Naive B cell (primary cell): ENCODE measurements at regions not wholly inside any gene's neighbourhood (a gene's known extent, or its start where the extent isn't known, plus 50 kb on each side); places are given as distances from the start of the nearest gene placed in this dataset.

Experiments
- ATAC-seq, 2 donors: fragments of 150-1000 bp; cut with Tn5 transposase; 2 replicates each; pipeline ENCODE4 v1.10.0; 2021; ENCODE audit warnings: low read depth in 2 of 2, mild to moderate bottlenecking in 2 of 2, moderate library complexity in 2 of 2
- DNase-seq: peaks from one replicate; pipeline ENCODE4 v3.0.0; 2022
- H3K27ac Mint-ChIP-seq, 6 donors: one replicate each; pipeline ENCODE4 v1.8.0; 2020 to 2022; ENCODE audit warnings: mild to moderate bottlenecking in 6 of 6, mixed read lengths in 6 of 6, moderate library complexity in 5 of 6, inconsistent platforms in 2 of 6
- H3K27me3 Mint-ChIP-seq, 3 donors: one replicate each; pipeline ENCODE4 v1.8.0; 2021 to 2022; ENCODE audit warnings: mixed read lengths in 3 of 3, mild to moderate bottlenecking in 1 of 3
- H3K36me3 Mint-ChIP-seq, 2 donors: one replicate each; pipeline ENCODE4 v1.8.0; 2020 to 2022; ENCODE audit warnings: mixed read lengths in 2 of 2, inconsistent platforms in 1 of 2, mild to moderate bottlenecking in 1 of 2
- H3K4me1 Mint-ChIP-seq, 3 donors: one replicate each; pipeline ENCODE4 v1.8.0; 2020 to 2022; ENCODE audit warnings: mixed read lengths in 3 of 3, inconsistent platforms in 1 of 3, mild to moderate bottlenecking in 1 of 3, moderate library complexity in 1 of 3
- H3K4me3 Mint-ChIP-seq, 8 donors: one replicate each; pipeline ENCODE4 v1.8.0; 2020 to 2022; ENCODE audit warnings: mild to moderate bottlenecking in 8 of 8, mixed read lengths in 8 of 8, moderate library complexity in 8 of 8, inconsistent platforms in 2 of 8
- H3K9me3 Mint-ChIP-seq, 7 donors: one replicate each; pipeline ENCODE4 v1.8.0; 2020 to 2022; ENCODE audit warnings: mixed read lengths in 7 of 7, mild to moderate bottlenecking in 5 of 7, inconsistent platforms in 2 of 7, moderate library complexity in 1 of 7

DNA sequence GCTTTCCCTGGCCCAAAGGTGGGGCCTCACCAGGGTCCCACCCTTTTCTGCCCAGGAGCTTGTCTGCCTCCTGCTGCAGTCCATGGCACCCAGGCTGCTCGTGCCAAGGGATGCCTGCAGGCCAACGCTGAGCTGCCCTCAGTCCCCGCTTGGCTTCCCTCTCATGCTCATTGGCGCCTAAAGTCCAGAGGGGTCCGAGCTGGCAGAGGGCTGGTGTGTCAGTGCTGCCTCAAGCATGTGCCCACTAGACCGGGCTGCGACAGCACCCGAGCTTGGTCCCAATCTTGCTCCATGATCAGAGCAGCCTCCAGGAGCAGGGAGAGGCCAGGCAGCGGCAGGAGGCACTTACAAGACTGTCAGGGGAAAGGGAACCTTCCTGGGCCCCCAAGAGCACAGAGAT is 287.0 kb downstream of the ICOS start:
- DNase-seq (no peak), ATAC-seq (no peak)
- peaks cover 6 to 18% (median 16%) of the 10 kb centered on the region in 3 donors for H3K27me3 Mint-ChIP-seq
- no peak overlapping the region for H3K4me3 Mint-ChIP-seq
- no peak overlapping the region for H3K27ac Mint-ChIP-seq
- H3K9me3 Mint-ChIP-seq, result no peaks in the 10 kb centered on the region
- H3K36me3 Mint-ChIP-seq, result no peaks in the 10 kb centered on the region
- H3K4me1 Mint-ChIP-seq, result no peaks in the 10 kb centered on the region

DNA sequence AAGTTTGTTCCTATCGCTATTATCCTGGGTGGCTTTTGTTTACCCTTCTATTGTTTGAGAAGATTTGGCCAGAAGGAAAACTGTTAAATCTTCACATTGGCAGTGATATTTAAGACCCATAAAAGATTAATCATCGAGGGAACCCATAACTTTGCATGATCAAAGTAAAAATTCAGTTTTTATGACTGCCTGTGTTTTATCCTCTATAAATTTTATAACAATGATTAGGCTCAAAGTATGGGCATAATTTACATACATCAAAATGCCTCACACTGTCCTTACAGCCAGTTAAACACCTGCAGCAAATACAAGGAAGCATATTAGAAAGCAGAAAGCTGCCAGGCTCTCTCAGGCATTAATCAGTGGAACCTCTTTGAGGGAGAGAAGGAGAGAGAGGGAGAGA is 289.1 kb downstream of the ICOS start:
- H3K27ac Mint-ChIP-seq, result no peak overlapping the region
- H3K9me3 Mint-ChIP-seq, result no peaks in the 10 kb centered on the region
- H3K4me3 Mint-ChIP-seq, result no peak overlapping the region
- peaks cover 13 to 18% (median 16%) of the 10 kb centered on the region in 3 donors for H3K27me3 Mint-ChIP-seq
- DNase-seq (no peak), ATAC-seq (no peak)
- H3K36me3 Mint-ChIP-seq, result no peaks in the 10 kb centered on the region
- no peaks in the 10 kb centered on the region for H3K4me1 Mint-ChIP-seq

DNA sequence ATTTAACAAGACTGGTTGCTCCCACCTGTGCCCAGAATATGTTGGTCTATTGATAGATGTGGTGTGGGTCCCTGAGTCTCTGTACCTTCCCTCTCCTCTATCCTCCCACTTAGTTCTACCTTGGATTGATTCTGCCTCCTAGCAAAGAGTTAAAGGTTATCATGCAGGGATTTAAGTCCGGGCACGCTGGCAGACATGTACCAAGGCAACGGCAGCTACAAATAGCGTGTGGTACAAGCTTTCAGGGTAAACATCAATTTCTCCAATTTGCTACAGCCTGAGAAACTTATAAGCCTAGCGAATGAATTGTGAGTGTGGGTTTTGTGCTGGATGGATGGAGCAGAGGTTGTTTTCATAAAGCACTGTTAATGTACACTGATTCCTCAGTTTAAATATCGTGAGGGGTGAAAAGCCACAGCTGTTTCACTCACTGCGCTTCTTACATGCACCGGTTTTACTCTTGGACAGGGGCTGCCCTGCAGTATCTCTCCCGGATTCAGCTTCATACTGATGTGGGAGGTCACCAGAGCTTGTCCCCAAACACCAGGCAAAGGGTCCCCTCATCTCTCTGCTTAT is 289.8 kb downstream of the ICOS start:
- no peaks in the 10 kb centered on the region for H3K36me3 Mint-ChIP-seq
- no peak overlapping the region for H3K4me3 Mint-ChIP-seq
- H3K27ac Mint-ChIP-seq, result no peak overlapping the region
- ATAC-seq (no peak), DNase-seq (no peak)
- H3K27me3 Mint-ChIP-seq, result peaks cover 13 to 18% (median 16%) of the 10 kb centered on the region in 3 donors
- H3K4me1 Mint-ChIP-seq, result no peaks in the 10 kb centered on the region
- H3K9me3 Mint-ChIP-seq, result no peaks in the 10 kb centered on the region

DNA sequence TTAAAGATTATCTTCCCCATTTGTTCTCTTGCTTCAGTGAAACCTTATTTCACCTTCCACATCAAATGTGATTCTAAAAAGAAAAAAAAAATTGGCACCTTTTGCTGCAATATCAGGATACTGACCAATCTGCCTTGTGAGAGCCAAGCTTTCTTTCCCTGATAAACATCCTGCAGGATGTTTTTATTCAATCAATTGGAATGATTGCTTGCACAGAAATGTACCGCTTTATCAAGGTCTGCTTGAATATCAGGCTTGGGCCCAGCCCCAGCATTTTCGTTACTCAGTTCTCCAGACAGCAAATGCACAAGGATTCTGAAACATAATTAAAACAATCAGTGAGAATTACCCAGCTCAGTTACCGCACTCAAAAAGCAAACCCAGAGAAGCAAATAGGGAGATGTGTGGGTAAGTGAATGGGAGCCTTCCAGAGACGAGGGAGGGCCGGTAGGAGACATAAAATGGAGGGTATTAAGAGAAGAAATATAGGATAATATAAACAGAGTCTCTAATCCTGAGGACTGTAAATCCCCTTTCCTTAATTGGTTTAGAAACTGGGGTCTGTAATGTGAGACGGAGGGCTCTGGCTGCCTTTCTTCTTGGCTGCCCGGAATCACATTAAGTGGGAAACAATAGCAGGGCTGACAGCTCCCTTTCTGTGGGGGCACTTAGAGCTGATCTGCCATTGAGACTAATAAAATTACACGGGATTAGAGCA is 291.8 kb downstream of the ICOS start:
- Mint-ChIP-seq H3K36me3 (no peaks in the 10 kb centered on the region), H3K9me3 (peaks cover 0 to 2% (median 0%) of the 10 kb centered on the region in 7 donors), H3K4me3 (no peak overlapping the region)

DNA sequence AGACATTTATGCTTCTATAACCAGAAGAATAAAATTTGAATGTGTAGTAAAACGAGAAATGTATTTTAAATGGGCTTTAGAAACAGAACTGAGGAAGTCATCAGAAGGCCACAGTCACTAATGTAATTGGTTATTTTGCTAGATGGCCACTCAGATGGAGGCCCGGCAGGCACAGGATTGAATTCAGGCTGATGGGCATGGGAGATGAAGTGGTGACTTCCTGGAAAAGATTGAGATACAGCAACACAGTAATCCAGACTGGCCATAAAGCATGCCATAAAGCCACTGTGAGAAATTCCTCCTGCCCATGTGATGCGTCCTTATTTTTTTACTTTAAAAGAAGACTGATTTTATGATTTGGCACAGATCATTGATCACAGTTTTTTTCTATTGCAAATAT is 297.7 kb downstream of the ICOS start:
- ATAC-seq (no peak), DNase-seq (no peak)
- Mint-ChIP-seq H3K4me3 (no peak overlapping the region), H3K36me3 (no peaks in the 10 kb centered on the region), H3K9me3 (peaks cover 0 to 12% (median 4%) of the 10 kb centered on the region in 7 donors), H3K27me3 (peaks cover 0 to 18% (median under 1%) of the 10 kb centered on the region in 3 donors), H3K4me1 (no peaks in the 10 kb centered on the region), H3K27ac (no peak overlapping the region)

More for the DNA sequence above, 291.8 kb downstream of the ICOS start:
- DNase-seq, result no peak
- no peak for ATAC-seq
- Mint-ChIP-seq H3K27me3 (peaks cover 13 to 25% (median 16%) of the 10 kb centered on the region in 3 donors), H3K4me1 (no peaks in the 10 kb centered on the region), H3K27ac (no peak overlapping the region)

DNA sequence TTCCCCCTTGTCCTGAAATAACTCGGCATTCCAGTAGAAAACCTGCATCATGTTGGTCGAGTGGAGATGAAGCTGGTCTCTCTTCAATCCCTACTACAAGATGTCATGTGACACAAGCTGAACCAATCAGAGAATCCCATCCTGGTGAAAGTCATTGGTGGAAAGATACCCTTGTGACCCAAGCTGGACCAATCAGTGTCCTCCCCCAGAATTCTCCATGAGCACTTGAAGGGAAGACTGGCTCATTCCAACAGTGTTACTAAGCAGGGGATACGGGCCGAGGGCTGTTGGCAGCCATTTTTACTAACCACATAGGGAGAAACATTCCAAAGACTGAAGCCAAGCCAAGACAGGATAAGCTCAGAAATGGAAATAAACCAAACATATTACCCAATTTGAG is 298.3 kb downstream of the ICOS start:
- Mint-ChIP-seq H3K4me3 (no peak overlapping the region), H3K4me1 (no peaks in the 10 kb centered on the region), H3K27me3 (peaks cover 0 to 18% (median 0%) of the 10 kb centered on the region in 3 donors), H3K9me3 (peaks cover 0 to 12% (median 4%) of the 10 kb centered on the region in 7 donors), H3K27ac (no peak overlapping the region), H3K36me3 (no peaks in the 10 kb centered on the region)
- no peak for DNase-seq
- no peak for ATAC-seq

DNA sequence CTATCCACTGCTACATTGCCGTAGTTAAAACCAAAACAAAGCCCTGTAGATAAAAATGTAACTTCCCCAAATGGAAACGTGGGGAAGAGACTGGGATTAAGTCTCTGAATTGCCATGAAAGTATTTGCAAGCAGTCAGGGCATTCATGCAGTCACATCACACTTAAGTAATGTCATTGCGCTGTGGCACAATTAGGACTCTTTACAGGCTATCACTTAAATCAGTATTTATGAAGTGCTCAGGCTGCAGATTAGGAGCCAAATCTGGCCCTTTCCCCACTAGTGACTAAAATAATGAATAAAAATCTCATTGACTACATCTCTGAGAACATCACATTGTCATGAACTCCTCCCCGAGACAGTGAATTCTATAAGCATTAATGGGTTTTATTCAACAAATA is 300.9 kb downstream of the ICOS start:
- Mint-ChIP-seq H3K4me3 (no peak overlapping the region), H3K4me1 (no peaks in the 10 kb centered on the region), H3K27me3 (peaks cover 0 to 13% (median 1%) of the 10 kb centered on the region in 3 donors), H3K27ac (no peak overlapping the region), H3K36me3 (no peaks in the 10 kb centered on the region), H3K9me3 (peaks cover 0 to 12% (median 3%) of the 10 kb centered on the region in 7 donors)
- ATAC-seq (no peak), DNase-seq (no peak)

DNA sequence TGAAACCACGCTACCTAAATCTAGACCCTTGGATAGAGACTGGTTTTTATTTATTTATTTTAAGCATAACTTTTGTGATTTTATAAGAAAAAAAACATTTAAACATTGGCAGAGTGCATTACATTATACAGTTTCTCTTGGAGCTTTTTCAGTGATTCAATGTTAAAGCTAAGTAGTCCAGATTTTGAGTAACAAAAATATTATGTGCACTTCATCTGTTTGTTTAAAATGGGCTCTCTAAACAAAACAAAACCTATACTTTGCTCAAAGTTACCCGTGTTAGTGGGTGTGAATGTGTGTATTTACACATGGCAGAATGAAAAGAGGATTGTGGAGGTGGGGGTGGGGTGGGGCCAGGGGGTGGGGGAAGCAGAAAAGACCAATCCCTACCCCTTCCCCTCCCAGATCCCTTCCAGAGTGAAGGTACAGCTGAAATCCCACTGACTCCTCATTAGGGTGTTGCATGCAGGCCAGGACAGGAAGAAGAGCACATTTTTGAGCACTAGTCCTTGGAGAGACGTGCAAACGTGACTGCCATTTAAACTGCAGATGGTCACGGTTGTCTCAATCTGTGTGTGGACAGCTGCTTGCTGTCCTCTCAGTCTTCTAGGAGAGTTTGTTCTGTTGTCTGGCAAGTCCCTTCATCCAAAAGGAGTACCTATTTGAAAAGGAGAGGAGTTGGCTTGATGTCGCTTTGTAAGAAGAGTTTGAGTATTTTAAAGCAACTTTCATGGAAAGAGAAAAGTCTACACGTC is 303.0 kb downstream of the ICOS start:
- no peak overlapping the region for H3K27ac Mint-ChIP-seq
- no peaks in the 10 kb centered on the region for H3K4me1 Mint-ChIP-seq
- H3K9me3 Mint-ChIP-seq, result peaks cover 0 to 11% (median 3%) of the 10 kb centered on the region in 7 donors
- H3K27me3 Mint-ChIP-seq, result peaks cover 0 to 11% (median 6%) of the 10 kb centered on the region in 3 donors
- H3K4me3 Mint-ChIP-seq, result no peak overlapping the region
- DNase-seq (no peak), ATAC-seq (no peak)
- H3K36me3 Mint-ChIP-seq, result no peaks in the 10 kb centered on the region

DNA sequence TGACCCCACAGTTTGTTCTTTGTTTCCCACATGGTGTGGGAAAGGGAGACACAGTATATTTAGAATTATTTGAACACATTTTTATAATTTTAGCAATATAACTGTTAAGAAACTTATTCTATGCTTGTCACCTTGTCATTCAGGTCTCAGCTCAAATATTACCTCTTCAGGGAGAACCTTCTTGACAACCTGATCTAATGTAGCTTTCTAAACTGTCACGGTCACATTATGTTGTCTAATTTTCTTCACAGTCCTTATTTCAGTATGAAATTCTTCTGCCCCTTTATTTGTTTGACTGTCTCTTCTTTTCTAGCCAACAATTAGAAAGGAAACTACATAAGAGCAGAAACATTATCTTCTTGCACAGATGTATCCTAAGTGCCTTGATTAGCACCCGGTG is 304.3 kb upstream of the PARD3B start:
- no peak for DNase-seq
- Mint-ChIP-seq H3K27me3 (peaks cover 0 to 9% (median 6%) of the 10 kb centered on the region in 3 donors), H3K4me3 (no peak overlapping the region), H3K27ac (no peak overlapping the region), H3K36me3 (no peaks in the 10 kb centered on the region), H3K4me1 (no peaks in the 10 kb centered on the region), H3K9me3 (peaks cover 0 to 4% (median 2%) of the 10 kb centered on the region in 7 donors)
- no peak for ATAC-seq

DNA sequence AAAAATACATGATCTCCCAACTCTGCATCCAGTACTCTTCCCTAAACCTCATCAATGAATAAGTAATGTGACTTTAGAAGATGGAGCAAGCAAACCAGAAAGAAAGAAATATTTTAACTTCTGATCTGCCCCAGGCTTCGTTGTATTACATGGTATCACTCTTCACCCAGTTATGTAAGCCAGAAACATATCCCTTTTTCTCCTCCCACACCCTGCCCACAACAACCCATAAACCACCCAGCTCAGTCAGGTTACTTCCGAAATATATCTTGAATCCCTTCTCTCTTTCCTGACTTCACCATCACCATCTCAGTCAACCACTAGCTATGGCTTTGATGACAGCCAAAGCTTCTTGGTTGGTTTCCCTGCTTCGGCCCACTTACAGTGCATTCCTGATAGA is 295.8 kb upstream of the PARD3B start:
- DNase-seq (no peak), ATAC-seq (no peak)
- Mint-ChIP-seq H3K36me3 (no peaks in the 10 kb centered on the region), H3K27ac (no peak overlapping the region), H3K4me3 (no peak overlapping the region), H3K27me3 (peaks cover 5 to 10% (median 8%) of the 10 kb centered on the region in 3 donors), H3K4me1 (no peaks in the 10 kb centered on the region), H3K9me3 (peaks cover 0 to 2% (median 0%) of the 10 kb centered on the region in 7 donors)

DNA sequence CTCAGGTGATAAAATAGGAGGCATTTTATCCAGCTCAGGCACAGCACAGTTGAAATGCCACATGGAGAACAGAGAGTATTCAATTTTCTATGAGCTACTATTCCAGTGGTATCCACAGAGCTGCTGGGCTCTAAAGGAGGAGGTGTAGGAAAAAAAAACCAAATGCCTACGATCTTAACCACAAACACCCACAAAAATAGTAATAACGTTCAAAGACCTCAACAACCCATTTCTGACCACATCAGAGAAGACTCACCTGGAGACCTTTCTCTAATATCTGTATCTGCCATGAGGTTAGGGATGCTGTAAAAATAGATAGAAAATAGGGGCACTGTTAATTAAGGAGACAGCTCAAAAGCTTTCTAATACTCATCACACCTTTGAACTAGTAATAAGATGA is 294.6 kb upstream of the PARD3B start:
- DNase-seq (no peak), ATAC-seq (no peak)
- H3K4me3 Mint-ChIP-seq, result no peak overlapping the region
- peaks cover 5 to 10% (median 6%) of the 10 kb centered on the region in 3 donors for H3K27me3 Mint-ChIP-seq
- H3K36me3 Mint-ChIP-seq, result no peaks in the 10 kb centered on the region
- H3K9me3 Mint-ChIP-seq, result no peaks in the 10 kb centered on the region
- H3K4me1 Mint-ChIP-seq, result no peaks in the 10 kb centered on the region
- no peak overlapping the region for H3K27ac Mint-ChIP-seq

DNA sequence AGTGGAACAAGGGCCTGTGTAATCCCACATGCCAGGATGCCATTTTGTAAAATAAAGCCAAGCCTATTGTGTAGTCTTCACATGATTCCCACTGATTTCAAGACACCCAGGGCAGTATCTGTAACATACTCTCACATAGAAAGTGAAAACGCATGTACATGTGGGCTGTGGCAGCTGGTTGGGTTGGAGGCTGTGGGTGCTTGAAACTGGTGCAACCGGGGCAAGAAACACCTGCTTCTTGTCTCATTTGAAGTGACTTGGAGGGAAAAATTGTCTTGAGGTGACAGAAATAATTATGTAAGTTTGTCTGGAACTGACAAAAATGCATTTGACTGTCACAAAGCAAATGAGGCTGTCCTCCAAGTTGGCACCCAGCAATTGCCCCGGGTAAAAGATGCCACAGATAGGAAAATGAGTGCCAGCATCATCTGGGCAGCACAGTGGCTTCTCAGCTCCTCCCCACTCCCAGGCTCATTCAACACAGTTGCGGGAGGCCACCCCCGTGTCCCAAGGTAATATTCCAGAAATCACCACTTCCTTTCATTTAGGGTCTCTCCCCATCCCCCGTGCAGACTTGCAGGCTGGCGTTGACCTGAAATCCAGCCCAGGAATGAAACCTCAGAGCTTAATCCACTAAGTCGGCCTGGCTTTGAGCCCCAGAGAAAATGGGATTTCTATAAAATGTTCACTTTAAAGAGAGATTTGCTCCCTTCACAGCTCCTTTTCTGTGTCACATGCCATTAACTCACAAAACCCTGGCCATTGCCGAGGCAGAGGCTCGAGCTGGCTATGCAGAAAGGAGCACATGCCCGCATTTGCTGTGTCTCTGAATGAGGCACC is 293.9 kb upstream of the PARD3B start:
- Mint-ChIP-seq H3K4me3 (no peak overlapping the region), H3K9me3 (no peaks in the 10 kb centered on the region), H3K27ac (no peak overlapping the region), H3K4me1 (no peaks in the 10 kb centered on the region), H3K36me3 (no peaks in the 10 kb centered on the region), H3K27me3 (peaks cover 5 to 13% (median 10%) of the 10 kb centered on the region in 3 donors)
- ATAC-seq, result no peak
- DNase-seq, result no peak

DNA sequence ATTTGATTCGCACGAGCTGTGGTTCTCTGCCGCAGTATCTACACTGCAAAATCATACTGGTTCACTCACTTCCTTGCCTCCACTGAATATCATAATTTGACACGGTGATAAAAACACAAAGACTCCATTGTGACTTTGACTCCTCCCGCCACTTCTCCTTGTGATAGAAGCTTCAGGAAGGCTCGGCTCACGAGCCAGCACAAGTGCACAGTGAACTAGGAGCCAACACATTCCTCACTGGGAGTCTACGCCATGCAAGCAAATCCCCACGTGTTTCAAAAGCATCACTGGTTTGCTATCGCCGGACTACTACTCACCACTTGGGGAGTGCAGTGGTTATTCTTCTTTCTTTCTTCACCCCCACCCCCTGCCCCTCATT is 293.3 kb upstream of the PARD3B start:
- Mint-ChIP-seq H3K27me3 (peaks cover 5 to 14% (median 10%) of the 10 kb centered on the region in 3 donors), H3K4me1 (no peaks in the 10 kb centered on the region), H3K4me3 (no peak overlapping the region), H3K9me3 (no peaks in the 10 kb centered on the region), H3K27ac (no peak overlapping the region), H3K36me3 (no peaks in the 10 kb centered on the region)
- DNase-seq (no peak), ATAC-seq (no peak)
